ENCODE measurements at regions not wholly inside any gene's neighbourhood (a gene's known extent, or its start where the extent isn't known, plus 50 kb on each side); places are given as distances from the start of the nearest gene placed in this dataset.

GRCh38 chr10:121250995-121251764, 347.1 kb downstream of the FGFR2 start:
- TF ChIP-seq CTCF (conservative IDR thresholded peaks at IDR 0.05; ENCODE audit: low read depth in 2 of 2) (no peak), ETS1 (IDR thresholded peaks at IDR 0.05) (no peak), POLR2AphosphoS5 (IDR thresholded peaks at IDR 0.05; ENCODE audit: low read depth) (no peak), EZH2 (IDR thresholded peaks at IDR 0.05; ENCODE audit: low read depth, unreplicated experiment) (no peak), EZH2phosphoT487 (IDR thresholded peaks at IDR 0.05; ENCODE audit: unreplicated experiment) (no peak), ZNF114 (CRISPR knock-in tag; IDR thresholded peaks at IDR 0.05) (no peak)

All from GM23338 (cell line).